HFF-Myc (cell line): ENCODE measurements at regions not wholly inside any gene's neighbourhood (a gene's known extent, or its start where the extent isn't known, plus 50 kb on each side); places are given as distances from the start of the nearest gene placed in this dataset.

Experiments
- DNase-seq: peaks from one replicate; pipeline ENCODE4 v3.0.0-alpha.2; 2011; ENCODE audit warnings: low read depth; ENCODE audit errors: extremely low read depth
- H3K4me3 ChIP-seq: replicated peaks from 2 replicates; pipeline ENCODE4 v1.5.1; 2011; ENCODE audit warnings: low read depth, mild to moderate bottlenecking, control low read depth, low read length
- TF ChIP-seq, protein P1 (sequence below): IDR thresholded peaks from 2 replicates; pipeline ENCODE4 v1.5.1; 2012; ENCODE audit warnings: mild to moderate bottlenecking, low read depth, low read length, control low read depth; ENCODE audit errors: missing control alignments

DNA sequence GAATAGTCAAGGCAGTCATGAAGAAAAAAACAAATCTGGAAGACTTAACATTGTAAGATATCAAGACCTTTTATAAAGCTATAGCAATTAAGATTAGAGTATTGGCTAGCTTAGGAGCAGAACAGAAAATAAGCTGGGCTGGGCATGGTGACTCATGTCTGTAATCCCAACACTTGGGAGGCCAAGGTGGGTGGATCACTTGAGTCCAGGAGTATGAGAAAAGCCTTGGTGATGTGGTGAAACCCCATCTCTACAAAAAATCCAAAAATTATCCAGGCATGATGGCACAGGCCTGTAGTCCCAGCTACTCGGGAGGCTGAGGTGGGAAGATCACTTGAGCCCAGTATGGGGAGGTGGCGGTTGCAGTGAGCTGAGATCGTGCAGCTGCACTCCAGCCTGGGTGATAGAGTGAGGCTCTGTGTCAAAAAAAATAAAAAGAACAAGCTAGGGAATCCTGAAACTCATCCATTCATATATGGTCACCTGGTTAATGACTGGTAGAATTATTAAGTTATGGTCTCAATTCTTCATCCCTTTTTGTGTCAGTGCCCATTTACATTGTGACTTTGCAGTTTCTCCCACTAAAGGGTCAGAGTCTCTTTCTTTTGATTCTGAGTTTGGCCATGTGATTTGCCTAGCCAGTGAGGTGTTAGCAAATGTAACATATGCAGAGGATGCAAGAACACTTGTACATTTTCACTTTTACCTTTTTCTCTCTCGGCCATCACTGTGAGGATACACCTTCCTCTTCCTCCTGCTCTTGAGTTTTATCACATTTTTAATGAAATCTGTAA is 144.6 kb upstream of the SGCD start:
- DNase-seq: no peak
- TF ChIP-seq, protein P1, sequence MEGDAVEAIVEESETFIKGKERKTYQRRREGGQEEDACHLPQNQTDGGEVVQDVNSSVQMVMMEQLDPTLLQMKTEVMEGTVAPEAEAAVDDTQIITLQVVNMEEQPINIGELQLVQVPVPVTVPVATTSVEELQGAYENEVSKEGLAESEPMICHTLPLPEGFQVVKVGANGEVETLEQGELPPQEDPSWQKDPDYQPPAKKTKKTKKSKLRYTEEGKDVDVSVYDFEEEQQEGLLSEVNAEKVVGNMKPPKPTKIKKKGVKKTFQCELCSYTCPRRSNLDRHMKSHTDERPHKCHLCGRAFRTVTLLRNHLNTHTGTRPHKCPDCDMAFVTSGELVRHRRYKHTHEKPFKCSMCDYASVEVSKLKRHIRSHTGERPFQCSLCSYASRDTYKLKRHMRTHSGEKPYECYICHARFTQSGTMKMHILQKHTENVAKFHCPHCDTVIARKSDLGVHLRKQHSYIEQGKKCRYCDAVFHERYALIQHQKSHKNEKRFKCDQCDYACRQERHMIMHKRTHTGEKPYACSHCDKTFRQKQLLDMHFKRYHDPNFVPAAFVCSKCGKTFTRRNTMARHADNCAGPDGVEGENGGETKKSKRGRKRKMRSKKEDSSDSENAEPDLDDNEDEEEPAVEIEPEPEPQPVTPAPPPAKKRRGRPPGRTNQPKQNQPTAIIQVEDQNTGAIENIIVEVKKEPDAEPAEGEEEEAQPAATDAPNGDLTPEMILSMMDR: no peak
- no peak overlapping the region for H3K4me3 ChIP-seq

DNA sequence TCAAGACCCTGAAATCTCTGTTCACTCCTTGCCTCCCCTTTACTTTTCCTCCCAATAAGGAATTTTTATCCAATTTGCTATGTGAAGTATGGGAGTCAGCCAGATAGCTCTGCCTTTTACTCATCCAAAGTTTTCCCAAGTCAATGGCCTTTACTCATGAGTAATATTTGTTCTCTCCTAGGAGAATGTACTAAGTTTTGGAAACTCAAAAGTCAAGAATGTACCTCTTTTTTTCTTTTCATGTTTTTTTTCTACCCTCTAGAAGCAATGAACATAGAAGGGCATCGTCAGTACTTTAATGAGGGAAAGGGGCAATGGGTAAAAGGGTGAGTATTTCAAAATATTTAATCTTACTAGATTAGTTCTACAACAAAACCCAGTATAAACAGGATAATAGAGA is 140.2 kb upstream of the SGCD start:
- TF ChIP-seq, protein P1: no peak
- DNase-seq: no peak
- H3K4me3 ChIP-seq: no peak overlapping the region

DNA sequence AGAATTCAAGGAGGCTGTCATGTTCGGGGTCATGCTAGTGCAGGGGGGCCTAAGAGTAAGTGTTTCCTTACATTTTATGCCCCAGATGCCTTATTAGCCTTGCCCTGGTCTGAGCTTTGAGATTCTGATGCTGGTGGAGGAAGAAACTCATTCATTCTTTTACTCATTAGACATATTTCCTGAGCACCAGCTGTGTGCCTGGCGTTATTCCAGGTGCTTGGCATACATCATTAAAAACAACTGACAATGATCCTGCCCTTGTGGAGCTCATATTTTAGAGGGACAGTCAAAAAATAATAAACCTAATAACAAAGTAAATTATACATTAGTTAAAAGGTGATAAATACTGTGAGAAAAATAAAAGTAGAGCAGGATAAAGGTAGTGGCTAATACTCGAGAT is 138.9 kb upstream of the SGCD start:
- no peak overlapping the region for H3K4me3 ChIP-seq
- DNase-seq: no peak

DNA sequence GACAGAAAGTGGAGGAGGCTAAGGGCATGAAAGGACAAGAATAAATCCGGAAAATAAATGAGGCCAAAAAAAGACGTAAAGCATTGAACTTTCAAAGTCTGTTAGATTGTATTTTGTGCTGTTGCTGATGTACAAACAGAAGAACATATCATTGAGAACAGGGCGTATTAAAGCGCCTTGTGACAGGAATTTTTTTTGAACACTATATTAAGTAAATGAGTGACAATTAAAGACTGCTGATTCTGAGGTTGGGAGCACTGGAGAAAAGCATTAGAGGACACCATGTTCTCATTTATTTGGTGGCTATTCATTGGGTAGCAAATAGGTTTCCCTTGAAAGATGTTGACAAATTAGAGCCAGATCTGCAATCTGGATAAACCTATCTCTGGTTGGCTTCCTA is 137.3 kb upstream of the SGCD start:
- H3K4me3 ChIP-seq: no peak overlapping the region
- no peak for DNase-seq
- TF ChIP-seq, protein P1: no peak

More for the DNA sequence above, 138.9 kb upstream of the SGCD start:
- TF ChIP-seq, protein P1: no peak

DNA sequence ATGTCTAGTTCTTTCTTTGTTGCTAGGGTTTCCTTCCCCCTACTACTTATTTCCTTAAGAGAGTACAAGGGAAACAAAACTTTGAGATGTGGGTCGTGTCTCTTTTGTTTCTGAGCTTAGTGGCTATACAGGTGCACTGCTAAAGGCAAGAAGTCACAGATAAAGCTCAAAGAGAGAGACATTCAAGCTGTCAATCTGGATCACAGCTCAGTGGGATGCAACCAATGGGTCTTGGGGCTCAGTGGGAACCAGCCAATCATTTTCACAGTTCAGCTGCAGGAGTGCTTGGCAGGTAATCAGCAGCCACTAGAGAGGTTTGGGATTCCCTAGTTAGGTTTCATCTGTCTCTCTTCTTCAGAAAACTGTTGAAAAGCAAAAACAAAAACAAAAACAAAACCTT is 135.4 kb upstream of the SGCD start:
- TF ChIP-seq, protein P1: no peak
- no peak for DNase-seq
- H3K4me3 ChIP-seq: no peak overlapping the region

DNA sequence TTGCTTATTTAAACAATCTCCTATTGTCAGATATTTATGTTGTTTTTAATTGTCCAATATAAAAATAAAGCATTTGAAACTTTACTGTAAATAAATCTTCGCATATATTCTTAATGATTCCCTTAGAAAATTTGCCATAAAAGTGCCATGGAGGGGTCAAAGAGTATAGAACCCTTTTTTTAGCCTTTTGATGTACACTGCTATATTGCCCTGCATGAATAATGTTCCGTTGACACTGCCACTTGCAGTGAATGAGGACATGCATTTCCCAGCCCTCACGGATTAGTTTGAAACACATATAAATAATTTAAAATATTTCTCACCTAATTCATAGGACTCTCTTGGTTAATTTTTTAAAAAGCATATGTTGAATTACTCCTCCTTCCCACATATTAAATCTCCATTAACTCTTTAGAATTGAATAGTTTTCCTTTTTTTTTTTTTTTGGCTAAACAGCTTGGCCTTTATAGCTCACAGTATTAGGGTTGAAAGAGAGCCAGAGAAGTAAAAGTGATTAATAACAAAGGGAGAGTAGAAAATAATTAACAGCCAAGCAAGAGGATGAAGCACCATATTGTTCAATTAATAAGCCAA is 129.8 kb upstream of the SGCD start:
- H3K4me3 ChIP-seq: no peak overlapping the region
- TF ChIP-seq, protein P1: no peak
- DNase-seq: no peak

DNA sequence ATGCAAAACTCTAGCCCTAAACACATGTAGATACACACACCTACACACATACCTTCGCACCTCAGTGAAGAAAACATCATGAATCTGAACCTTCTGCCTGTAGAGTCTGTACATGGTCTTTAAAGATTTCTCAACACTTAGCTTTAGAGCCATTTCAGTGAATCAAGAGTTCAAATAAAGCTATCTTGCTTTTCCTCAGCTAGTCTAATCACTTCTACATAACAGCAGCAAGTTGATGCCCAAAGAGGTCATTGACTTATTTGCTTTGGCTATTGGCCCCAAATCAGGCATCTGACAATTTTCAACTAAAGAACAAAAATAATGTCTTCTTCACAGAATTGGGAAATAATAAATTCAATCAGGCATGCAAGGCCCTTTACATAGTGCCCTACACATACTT is 127.9 kb upstream of the SGCD start:
- no peak for DNase-seq
- TF ChIP-seq, protein P1: no peak

More for the DNA sequence above, 127.9 kb upstream of the SGCD start:
- H3K4me3 ChIP-seq: no peak overlapping the region
